ENCODE measurements at regions not wholly inside any gene's neighbourhood (a gene's known extent, or its start where the extent isn't known, plus 50 kb on each side); places are given as distances from the start of the nearest gene placed in this dataset.

GRCh38 chr2:239666855-239667376 is 266.1 kb upstream of the HDAC4 start:
- DNase-seq = no peak
- no peak for ATAC-seq
- H3K36me3 Mint-ChIP-seq (ENCODE audit: low read depth) = no peaks in the 10 kb centered on the region
- H3K9me3 Mint-ChIP-seq = no peaks in the 10 kb centered on the region
- no peaks in the 10 kb centered on the region for H3K4me1 Mint-ChIP-seq
- no peak overlapping the region for H3K4me3 Mint-ChIP-seq
- peaks cover 8% of the 10 kb centered on the region for H3K27me3 Mint-ChIP-seq
- H3K27ac Mint-ChIP-seq = no peak overlapping the region

DNA sequence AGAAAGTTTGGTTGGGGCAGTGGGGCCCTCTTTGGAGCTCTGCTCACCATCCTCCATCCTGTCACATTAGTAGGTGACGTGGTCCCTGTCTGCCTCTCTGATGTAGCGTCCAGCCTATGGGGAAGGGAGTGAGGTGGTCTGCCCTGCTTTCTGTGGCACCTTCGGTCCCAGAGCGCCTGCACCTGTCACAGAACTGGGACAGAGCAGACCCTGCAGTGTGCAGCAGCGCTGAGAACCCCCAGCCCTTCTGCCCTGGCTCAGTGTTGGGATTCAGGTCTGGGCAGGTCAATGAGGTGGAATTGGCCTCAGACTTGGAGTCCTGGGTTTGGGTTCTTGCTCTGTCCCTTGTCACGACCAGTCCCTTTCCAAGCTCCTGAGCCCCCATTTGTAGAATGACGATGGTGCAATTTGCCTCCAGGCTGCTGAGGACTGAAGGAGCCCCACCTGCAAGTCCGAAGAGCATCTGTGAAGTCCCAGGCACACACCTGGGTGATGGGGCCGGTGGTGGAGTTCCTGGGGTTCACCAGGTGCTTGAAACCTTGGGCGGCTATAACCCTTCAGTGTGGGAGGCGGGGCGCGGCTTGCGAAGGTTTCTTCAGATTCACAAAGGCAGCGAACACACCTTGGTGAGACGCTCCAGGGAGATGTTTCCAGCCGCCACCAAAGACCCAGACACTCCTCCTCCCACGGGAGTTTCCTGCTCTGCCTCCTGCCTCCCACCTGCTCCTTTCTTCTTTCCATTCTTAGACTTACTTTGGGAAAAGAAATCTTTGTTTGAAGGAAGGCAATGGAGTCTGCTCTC is 265.4 kb upstream of the HDAC4 start:
- no peak overlapping the region for H3K4me3 Mint-ChIP-seq
- no peaks in the 10 kb centered on the region for H3K4me1 Mint-ChIP-seq
- DNase-seq (no peak), ATAC-seq (no peak)
- no peaks in the 10 kb centered on the region for H3K36me3 Mint-ChIP-seq (ENCODE audit: low read depth)
- peaks cover 14% of the 10 kb centered on the region for H3K27me3 Mint-ChIP-seq
- no peaks in the 10 kb centered on the region for H3K9me3 Mint-ChIP-seq
- H3K27ac Mint-ChIP-seq = no peak overlapping the region

- H3K4me3 Mint-ChIP-seq = no peak overlapping the region
- H3K27me3 Mint-ChIP-seq = peaks cover 23% of the 10 kb centered on the region
- ATAC-seq (no peak), DNase-seq (no peak)
- no peaks in the 10 kb centered on the region for H3K4me1 Mint-ChIP-seq
- no peaks in the 10 kb centered on the region for H3K36me3 Mint-ChIP-seq (ENCODE audit: low read depth)
- H3K27ac Mint-ChIP-seq = no peak overlapping the region
- no peaks in the 10 kb centered on the region for H3K9me3 Mint-ChIP-seq
These were observed 263.5 kb upstream of the HDAC4 start for GRCh38 chr2:239664216-239664810.

DNA sequence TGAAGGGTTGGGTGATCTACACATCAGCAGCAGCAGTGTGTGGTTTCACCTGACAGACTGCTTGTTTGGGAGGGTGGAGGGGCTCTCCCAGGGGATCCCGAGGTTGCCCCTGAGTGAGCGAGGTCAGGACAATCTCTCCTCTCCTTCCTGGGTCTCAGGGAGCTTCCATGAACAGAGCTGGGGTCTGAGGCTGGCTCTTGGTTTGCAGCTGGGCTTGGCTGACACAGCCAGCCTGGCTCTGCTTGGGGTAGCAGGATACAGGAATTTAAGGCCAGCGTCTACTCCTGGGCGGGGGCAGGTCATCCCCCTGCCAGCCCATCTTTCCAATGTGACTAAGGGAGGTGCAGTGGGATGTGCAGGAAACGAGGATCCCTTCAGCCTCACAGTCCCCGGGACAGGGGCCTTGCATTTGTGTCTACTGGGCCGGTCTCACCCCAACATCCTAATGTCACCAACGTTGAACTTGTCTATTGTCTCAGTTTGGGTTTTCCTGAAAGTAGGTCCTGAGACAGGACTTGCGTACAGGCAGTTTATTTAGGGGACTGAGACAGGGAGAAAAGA is 262.6 kb upstream of the HDAC4 start:
- Mint-ChIP-seq H3K4me3 (no peak overlapping the region), H3K4me1 (no peaks in the 10 kb centered on the region), H3K27ac (no peak overlapping the region), H3K9me3 (no peaks in the 10 kb centered on the region), H3K27me3 (peaks cover 24% of the 10 kb centered on the region), H3K36me3 (ENCODE audit: low read depth) (no peaks in the 10 kb centered on the region)
- ATAC-seq = no peak
- no peak for DNase-seq

DNA sequence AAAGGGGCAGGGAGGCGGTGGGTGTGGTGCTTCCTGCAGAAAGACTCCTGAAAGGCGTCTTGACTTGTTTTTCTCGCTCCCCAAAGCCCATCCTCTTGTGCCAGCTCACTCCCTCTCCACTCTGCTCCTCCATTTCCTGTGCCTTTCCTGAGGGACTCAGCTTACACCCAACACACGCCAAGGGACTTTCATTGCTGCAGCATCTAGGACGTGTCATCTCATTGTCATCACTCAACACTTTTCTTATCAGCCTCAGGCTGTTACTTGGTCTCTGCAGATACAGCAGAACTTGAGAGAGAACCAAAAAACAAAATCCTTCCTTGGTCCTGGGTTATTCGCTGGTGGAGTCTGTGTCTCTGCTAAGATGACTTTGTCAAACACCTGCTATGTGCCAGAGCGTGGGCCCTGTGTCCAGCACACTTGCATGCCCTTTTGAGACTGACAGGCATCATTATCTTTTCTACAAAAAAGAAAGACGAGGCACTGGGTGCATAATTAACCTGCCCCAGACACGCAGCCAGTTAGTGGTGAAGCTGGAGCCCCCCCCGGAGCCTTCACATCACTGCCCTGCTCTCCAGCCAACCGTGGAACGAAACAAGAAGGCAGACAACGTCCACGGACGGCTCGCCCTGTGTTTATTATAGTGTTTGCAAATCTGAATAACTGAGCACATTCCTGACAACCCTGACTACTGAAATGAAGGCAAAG is 261.7 kb upstream of the HDAC4 start:
- DNase-seq = no peak
- H3K27me3 Mint-ChIP-seq = peaks cover 27% of the 10 kb centered on the region
- ATAC-seq = no peak
- H3K36me3 Mint-ChIP-seq (ENCODE audit: low read depth) = no peaks in the 10 kb centered on the region
- no peaks in the 10 kb centered on the region for H3K4me1 Mint-ChIP-seq
- H3K4me3 Mint-ChIP-seq = no peak overlapping the region
- no peaks in the 10 kb centered on the region for H3K9me3 Mint-ChIP-seq
- H3K27ac Mint-ChIP-seq = no peak overlapping the region

DNA sequence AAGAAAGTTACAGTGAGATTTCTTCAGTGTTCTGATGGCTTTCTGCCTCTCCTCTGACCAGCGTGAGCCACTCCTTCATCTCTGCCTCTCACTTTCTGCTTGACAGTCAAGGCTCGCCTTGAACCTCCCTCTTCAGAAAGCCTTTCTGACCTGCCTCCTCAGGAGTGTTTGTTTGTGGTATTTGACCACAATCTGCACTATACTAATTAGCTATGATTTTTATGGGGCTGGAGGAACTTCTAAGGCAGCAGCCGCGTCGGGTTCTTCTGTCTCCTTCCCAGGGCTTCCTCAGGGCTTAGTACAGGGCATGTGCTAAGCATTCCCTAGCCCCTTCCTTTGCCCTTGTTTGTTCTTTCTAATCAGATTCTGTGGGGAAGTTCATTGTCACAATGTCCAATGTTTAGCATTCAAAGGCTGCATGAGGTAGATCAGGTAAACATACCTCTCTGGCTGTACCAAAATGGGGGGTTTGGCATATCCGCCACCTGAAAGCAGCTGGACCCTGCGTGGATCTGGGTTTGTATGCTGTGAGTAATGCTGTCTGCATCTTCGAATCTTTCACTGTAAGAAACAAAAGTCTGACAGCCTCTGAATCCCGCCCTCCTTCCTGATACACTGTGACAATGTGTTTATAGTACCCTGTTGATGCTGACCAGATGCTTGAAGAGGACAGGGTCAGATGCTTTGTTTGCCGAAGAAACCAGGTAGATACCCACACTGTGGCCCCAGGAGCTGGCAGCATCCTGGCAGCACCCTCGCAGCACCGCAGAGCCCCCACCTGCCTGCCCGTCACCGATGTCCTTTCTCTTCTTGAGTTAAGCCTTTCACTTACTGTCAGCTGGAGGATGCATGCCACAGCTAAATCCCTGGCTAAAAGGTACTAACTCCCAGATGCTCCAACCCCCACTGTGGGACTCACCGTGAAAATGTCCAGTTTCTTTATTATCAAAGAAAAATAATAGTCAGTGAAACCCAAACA is 260.8 kb upstream of the HDAC4 start:
- DNase-seq (no peak), ATAC-seq (no peak)
- H3K9me3 Mint-ChIP-seq = no peaks in the 10 kb centered on the region
- no peaks in the 10 kb centered on the region for H3K4me1 Mint-ChIP-seq
- H3K4me3 Mint-ChIP-seq = no peak overlapping the region
- H3K27me3 Mint-ChIP-seq = peaks cover 30% of the 10 kb centered on the region
- H3K27ac Mint-ChIP-seq = no peak overlapping the region
- H3K36me3 Mint-ChIP-seq (ENCODE audit: low read depth) = no peaks in the 10 kb centered on the region

GRCh38 chr2:239660390-239661230 is 259.8 kb upstream of the HDAC4 start:
- no peaks in the 10 kb centered on the region for H3K4me1 Mint-ChIP-seq
- ATAC-seq (no peak), DNase-seq (no peak)
- H3K27me3 Mint-ChIP-seq = peaks cover 30% of the 10 kb centered on the region
- H3K36me3 Mint-ChIP-seq (ENCODE audit: low read depth) = no peaks in the 10 kb centered on the region
- no peak overlapping the region for H3K27ac Mint-ChIP-seq
- no peak overlapping the region for H3K4me3 Mint-ChIP-seq
- H3K9me3 Mint-ChIP-seq = no peaks in the 10 kb centered on the region

- peaks cover 29% of the 10 kb centered on the region for H3K27me3 Mint-ChIP-seq
- no peaks in the 10 kb centered on the region for H3K4me1 Mint-ChIP-seq
- H3K36me3 Mint-ChIP-seq (ENCODE audit: low read depth) = no peaks in the 10 kb centered on the region
- no peak overlapping the region for H3K27ac Mint-ChIP-seq
- no peaks in the 10 kb centered on the region for H3K9me3 Mint-ChIP-seq
- ATAC-seq = no peak
- no peak for DNase-seq
- no peak overlapping the region for H3K4me3 Mint-ChIP-seq
These were observed 257.2 kb upstream of the HDAC4 start for GRCh38 chr2:239657992-239658391.

GRCh38 chr2:239657236-239657635 is 256.4 kb upstream of the HDAC4 start:
- no peak overlapping the region for H3K27ac Mint-ChIP-seq
- peaks cover 23% of the 10 kb centered on the region for H3K27me3 Mint-ChIP-seq
- DNase-seq (no peak), ATAC-seq (no peak)
- H3K4me3 Mint-ChIP-seq = no peak overlapping the region
- no peaks in the 10 kb centered on the region for H3K4me1 Mint-ChIP-seq
- no peaks in the 10 kb centered on the region for H3K36me3 Mint-ChIP-seq (ENCODE audit: low read depth)
- H3K9me3 Mint-ChIP-seq = no peaks in the 10 kb centered on the region

DNA sequence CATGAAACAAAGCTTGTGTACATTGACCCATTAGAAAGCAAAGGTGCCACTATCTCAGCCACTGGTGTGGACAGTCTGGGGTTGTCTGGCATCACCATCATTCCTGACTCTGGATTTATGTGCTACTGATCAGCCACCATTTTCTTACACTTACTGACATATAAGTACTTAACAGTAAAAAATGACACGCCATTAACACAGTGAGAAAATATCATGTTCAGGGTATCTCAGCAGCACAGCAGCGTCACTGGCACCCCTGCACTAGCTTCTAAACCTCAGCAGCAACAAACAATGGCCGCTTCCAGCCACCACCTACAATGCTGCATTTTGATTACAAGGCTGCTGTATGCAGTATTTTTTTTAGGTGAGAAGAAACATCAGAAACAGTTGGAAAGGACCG is 253.4 kb upstream of the HDAC4 start:
- H3K27me3 Mint-ChIP-seq = peaks cover 8% of the 10 kb centered on the region
- peaks cover 2% of the 10 kb centered on the region for H3K9me3 Mint-ChIP-seq
- no peak overlapping the region for H3K27ac Mint-ChIP-seq
- DNase-seq (no peak), ATAC-seq (no peak)
- H3K36me3 Mint-ChIP-seq (ENCODE audit: low read depth) = no peaks in the 10 kb centered on the region
- H3K4me3 Mint-ChIP-seq = no peak overlapping the region
- no peaks in the 10 kb centered on the region for H3K4me1 Mint-ChIP-seq

DNA sequence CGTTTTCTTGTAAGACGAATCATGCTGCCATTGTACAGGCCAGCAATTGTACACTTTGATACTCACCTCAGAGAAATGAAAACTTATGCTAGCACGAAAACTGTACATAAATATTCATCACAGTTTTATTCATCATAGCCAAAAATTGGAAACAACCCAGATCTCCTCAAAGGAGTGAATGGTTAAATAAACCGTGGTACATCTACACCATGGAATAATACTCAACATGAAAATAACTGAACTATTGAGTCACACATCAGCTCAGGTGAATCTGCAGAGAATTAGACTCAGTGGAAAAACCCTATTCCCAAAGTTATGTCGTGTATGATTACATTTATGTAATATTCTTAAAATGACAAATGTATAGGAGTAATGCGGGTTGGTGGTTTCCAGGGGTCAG is 251.0 kb upstream of the HDAC4 start:
- Mint-ChIP-seq H3K4me1 (no peaks in the 10 kb centered on the region), H3K4me3 (no peak overlapping the region), H3K36me3 (ENCODE audit: low read depth) (no peaks in the 10 kb centered on the region), H3K27ac (no peak overlapping the region), H3K27me3 (peaks cover 7% of the 10 kb centered on the region), H3K9me3 (peaks cover 3% of the 10 kb centered on the region)
- ATAC-seq (no peak), DNase-seq (no peak)

- H3K27ac Mint-ChIP-seq = no peak overlapping the region
- no peak for ATAC-seq
- H3K27me3 Mint-ChIP-seq = peaks cover 7% of the 10 kb centered on the region
- H3K9me3 Mint-ChIP-seq = peaks cover 3% of the 10 kb centered on the region
- no peaks in the 10 kb centered on the region for H3K36me3 Mint-ChIP-seq (ENCODE audit: low read depth)
- H3K4me3 Mint-ChIP-seq = no peak overlapping the region
- H3K4me1 Mint-ChIP-seq = no peaks in the 10 kb centered on the region
- no peak for DNase-seq
These were observed 249.9 kb upstream of the HDAC4 start for GRCh38 chr2:239650674-239651073.

DNA sequence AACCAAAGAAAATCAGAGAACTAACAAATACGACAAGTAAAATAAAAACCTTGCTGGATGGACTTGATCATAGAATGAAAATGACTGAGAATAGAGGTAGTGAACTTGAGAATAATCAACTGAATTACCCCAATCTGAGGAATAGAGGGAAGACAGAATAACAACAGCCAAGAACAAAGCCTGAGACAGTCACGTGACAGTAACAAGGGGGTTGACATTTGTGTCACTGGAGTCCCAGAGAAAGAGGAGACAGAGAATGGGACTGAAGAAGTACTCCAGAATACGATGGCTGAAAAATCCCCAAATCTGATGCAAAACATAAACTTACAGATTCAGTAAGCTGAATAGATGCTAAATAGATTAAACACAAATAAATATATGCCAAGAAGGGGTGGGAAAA is 248.5 kb upstream of the HDAC4 start:
- no peak for ATAC-seq
- DNase-seq = no peak
- H3K36me3 Mint-ChIP-seq (ENCODE audit: low read depth) = no peaks in the 10 kb centered on the region
- H3K27me3 Mint-ChIP-seq = peaks cover 9% of the 10 kb centered on the region
- H3K27ac Mint-ChIP-seq = no peak overlapping the region
- no peak overlapping the region for H3K4me3 Mint-ChIP-seq
- peaks cover 3% of the 10 kb centered on the region for H3K9me3 Mint-ChIP-seq
- H3K4me1 Mint-ChIP-seq = no peaks in the 10 kb centered on the region

All from activated naive CD8-positive, alpha-beta T cell treated with anti-CD3 and anti-CD28 coated beads, Interleukin-2, amount 50 U/mL, for 24 hours (primary cell).